ENCODE measurements at regions not wholly inside any gene's neighbourhood (a gene's known extent, or its start where the extent isn't known, plus 50 kb on each side); places are given as distances from the start of the nearest gene placed in this dataset.
"Not testable (repeated sequence)": the region's sequence is repeated elsewhere in the genome, so short reads cannot be mapped to it uniquely, and the experiment has no call there.

- no peak for DNase-seq (ENCODE audit: low spot score)
Measured at GRCh38 chr22:46026899-46027210, 49.9 kb upstream of the WNT7B start.

- no peak for DNase-seq (ENCODE audit: low spot score)
Measured at GRCh38 chr22:46027211-46028105, 50.5 kb upstream of the WNT7B start.

- DNase-seq (ENCODE audit: low spot score), result no peak
Measured at GRCh38 chr22:46028106-46028991, 51.4 kb upstream of the WNT7B start.

GRCh38 chr22:46029036-46029435 lies 52.1 kb upstream of the WNT7B start:
- no peak for DNase-seq (ENCODE audit: low spot score)

GRCh38 chr22:46029574-46030200 lies 52.7 kb upstream of the WNT7B start:
- no peak for DNase-seq (ENCODE audit: low spot score)

GRCh38 chr22:46030231-46030880 lies 53.4 kb upstream of the WNT7B start:
- DNase-seq (ENCODE audit: low spot score), result no peak

GRCh38 chr22:46031066-46031465 lies 54.1 kb upstream of the WNT7B start:
- DNase-seq (ENCODE audit: low spot score), result no peak

GRCh38 chr22:46031557-46031956 lies 54.6 kb upstream of the WNT7B start:
- DNase-seq (ENCODE audit: low spot score), result no peak

GRCh38 chr22:46031965-46032851 lies 55.2 kb upstream of the WNT7B start:
- DNase-seq (ENCODE audit: low spot score), result no peak

GRCh38 chr22:46033256-46034200 lies 56.6 kb upstream of the WNT7B start:
- no peak for DNase-seq (ENCODE audit: low spot score)

GRCh38 chr22:46034480-46034879 lies 57.5 kb upstream of the WNT7B start:
- DNase-seq (ENCODE audit: low spot score), result not testable (repeated sequence)

- no peak for DNase-seq (ENCODE audit: low spot score)
Measured at GRCh38 chr22:46035380-46035741, 58.4 kb upstream of the WNT7B start.

GRCh38 chr22:46035742-46036557 lies 59.0 kb upstream of the WNT7B start:
- peak; percentile 100 for DNase-seq (ENCODE audit: low spot score)

- no peak for DNase-seq (ENCODE audit: low spot score)
Measured at GRCh38 chr22:46036558-46037408, 59.8 kb upstream of the WNT7B start.

- DNase-seq (ENCODE audit: low spot score), result no peak
Measured at GRCh38 chr22:46038174-46038487, 61.2 kb upstream of the WNT7B start.

GRCh38 chr22:46038516-46039430 lies 61.8 kb upstream of the WNT7B start:
- DNase-seq (ENCODE audit: low spot score), result no peak

- no peak for DNase-seq (ENCODE audit: low spot score)
Measured at GRCh38 chr22:46039535-46039934, 62.6 kb upstream of the WNT7B start.
